Gastrocnemius medialis (tissue), 4 donors: ENCODE measurements at regions not wholly inside any gene's neighbourhood (a gene's known extent, or its start where the extent isn't known, plus 50 kb on each side); places are given as distances from the start of the nearest gene placed in this dataset.

ENCODE experiments used
- POLR2A ChIP-seq, 2 donors: fragments of 450-650 bp; IDR thresholded peaks; one replicate each; pipeline ENCODE4 v1.6.1; 2017; ENCODE audit warnings: antibody characterized with exemption in 2 of 2, mild to moderate bottlenecking in 2 of 2, moderate library complexity in 2 of 2
- TF ChIP-seq, protein P1 (sequence below), 5 experiments: fragments of 450-650 bp in 3 of 5; fragments of 200-600 bp in 2 of 5; sonication (generic) in 2 of 5; IDR thresholded peaks in 4 of 5; conservative IDR thresholded peaks in 1 of 5; 1 replicate in 4 of 5; 2 replicates in 1 of 5; pipeline ENCODE4 v1.5.1; 2016 to 2019; ENCODE audit warnings: antibody characterized with exemption in 5 of 5, mild to moderate bottlenecking in 3 of 5, moderate library complexity in 3 of 5

DNA sequence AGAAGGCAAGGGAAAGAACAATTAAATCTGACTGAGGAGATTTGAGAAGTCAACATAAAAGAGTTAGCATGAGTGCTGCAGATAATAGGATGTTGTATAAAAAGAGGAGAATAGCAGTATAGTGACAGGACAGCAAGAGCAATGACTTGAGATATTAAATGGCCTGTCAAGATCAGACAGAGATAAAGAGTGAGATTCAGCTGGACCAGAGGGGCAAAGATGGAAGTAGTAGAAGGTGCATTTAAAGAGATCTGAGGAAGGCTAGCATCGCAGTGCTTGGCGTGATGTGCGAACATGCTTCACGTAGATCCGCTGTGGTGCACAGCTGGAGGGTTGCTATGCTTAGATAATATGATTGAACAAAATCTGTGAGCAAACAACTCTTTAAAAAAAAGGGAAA is 1422.6 kb upstream of the CDH8 start:
- no peak for TF ChIP-seq POLR2A (IDR thresholded peaks at IDR 0.05)
- TF ChIP-seq, protein P1, sequence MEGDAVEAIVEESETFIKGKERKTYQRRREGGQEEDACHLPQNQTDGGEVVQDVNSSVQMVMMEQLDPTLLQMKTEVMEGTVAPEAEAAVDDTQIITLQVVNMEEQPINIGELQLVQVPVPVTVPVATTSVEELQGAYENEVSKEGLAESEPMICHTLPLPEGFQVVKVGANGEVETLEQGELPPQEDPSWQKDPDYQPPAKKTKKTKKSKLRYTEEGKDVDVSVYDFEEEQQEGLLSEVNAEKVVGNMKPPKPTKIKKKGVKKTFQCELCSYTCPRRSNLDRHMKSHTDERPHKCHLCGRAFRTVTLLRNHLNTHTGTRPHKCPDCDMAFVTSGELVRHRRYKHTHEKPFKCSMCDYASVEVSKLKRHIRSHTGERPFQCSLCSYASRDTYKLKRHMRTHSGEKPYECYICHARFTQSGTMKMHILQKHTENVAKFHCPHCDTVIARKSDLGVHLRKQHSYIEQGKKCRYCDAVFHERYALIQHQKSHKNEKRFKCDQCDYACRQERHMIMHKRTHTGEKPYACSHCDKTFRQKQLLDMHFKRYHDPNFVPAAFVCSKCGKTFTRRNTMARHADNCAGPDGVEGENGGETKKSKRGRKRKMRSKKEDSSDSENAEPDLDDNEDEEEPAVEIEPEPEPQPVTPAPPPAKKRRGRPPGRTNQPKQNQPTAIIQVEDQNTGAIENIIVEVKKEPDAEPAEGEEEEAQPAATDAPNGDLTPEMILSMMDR (IDR thresholded peaks at IDR 0.05 in 4 of 5, conservative IDR thresholded peaks at IDR 0.05 in 1 of 5), result no peak
